Caco-2 (cell line): ENCODE measurements at regions not wholly inside any gene's neighbourhood (a gene's known extent, or its start where the extent isn't known, plus 50 kb on each side); places are given as distances from the start of the nearest gene placed in this dataset.

Experiments used
- BruUV-seq: library from RNA; stranded (reverse); fragments of 400-500 nt; replicated peaks from 2 replicates; lab custom pipeline; 2021; lab: Mats Ljungman, UMichigan
- CTCF ChIA-PET: fragments of 300-600 bp; sonication (Branson Sonifier 250); formaldehyde crosslinking; loops from one replicate; lab custom pipeline; 2022; ENCODE audit warnings: antibody characterized with exemption; lab: Charles Lee
- POLR2A ChIA-PET: fragments of 300-600 bp; sonication (Branson Sonifier 250); formaldehyde crosslinking; loops from one replicate; lab custom pipeline; 2022; ENCODE audit warnings: antibody characterized with exemption; lab: Charles Lee
- DNase-seq, 2 experiments: peaks; one replicate each; pipeline versions ENCODE4 v3.0.0 to v3.0.0-alpha.2; 2020 to 2022
- H3K27me3 ChIP-seq: replicated peaks from 2 replicates; pipeline ENCODE4 v1.6.0; 2011; ENCODE audit warnings: low read length; ENCODE audit not compliant: control insufficient read depth, insufficient read depth
- H3K36me3 ChIP-seq: 2 replicates; pipeline ENCODE4 v1.5.1; 2011; ENCODE audit warnings: low read length; ENCODE audit not compliant: control insufficient read depth, insufficient read depth
- H3K4me1 ChIP-seq: fragments of 250-450 bp; sonication (Bioruptor Pico); 2 replicates; pipeline ENCODE4 v1.5.1; 2020; ENCODE audit warnings: mild to moderate bottlenecking
- H3K4me3 ChIP-seq: 2 replicates; pipeline ENCODE4 v1.5.1; 2011; ENCODE audit warnings: low read depth, mild to moderate bottlenecking, control low read depth, low read length
- H3K9me3 ChIP-seq: fragments of 250-450 bp; sonication (Bioruptor Pico); 2 replicates; pipeline ENCODE4 v1.5.1; 2020; ENCODE audit warnings: mild to moderate bottlenecking, moderate library complexity
- H3K27ac Mint-ChIP-seq: one replicate; pipeline ENCODE4 v1.8.0; 2022; ENCODE audit warnings: mixed read lengths; ENCODE audit not compliant: unreplicated experiment
- H3K27me3 Mint-ChIP-seq: one replicate; pipeline ENCODE4 v1.8.0; 2022; ENCODE audit warnings: mixed read lengths; ENCODE audit not compliant: insufficient read depth, unreplicated experiment
- H3K36me3 Mint-ChIP-seq: one replicate; pipeline ENCODE4 v1.8.0; 2022; ENCODE audit warnings: mild to moderate bottlenecking, mixed read lengths; ENCODE audit not compliant: insufficient read depth, unreplicated experiment
- H3K4me1 Mint-ChIP-seq: one replicate; pipeline ENCODE4 v1.8.0; 2022; ENCODE audit warnings: low read depth, mixed read lengths; ENCODE audit not compliant: unreplicated experiment
- H3K4me3 Mint-ChIP-seq: one replicate; pipeline ENCODE4 v1.8.0; 2022; ENCODE audit warnings: mild to moderate bottlenecking, moderate library complexity, mixed read lengths; ENCODE audit not compliant: unreplicated experiment
- H3K9me3 Mint-ChIP-seq: one replicate; pipeline ENCODE4 v1.8.0; 2022; ENCODE audit warnings: mixed read lengths; ENCODE audit not compliant: unreplicated experiment
- intact Hi-C: fragments of 100-400 bp; cut with micrococcal nuclease; formaldehyde crosslinking; loops from one replicate; pipeline ENCODE4 v1.10.0; 2022; ENCODE audit not compliant: unreplicated experiment
- TF ChIP-seq, protein P1 (sequence below), 2 experiments: fragments of 200-600 bp in 1 of 2; IDR thresholded peaks; 1 replicate in 1 of 2; 2 replicates in 1 of 2; pipeline versions ENCODE4 v1.5.1 to v1.8.0; 2011 to 2022; ENCODE audit warnings: antibody characterized with exemption in 1 of 2, control low read depth in 1 of 2, inconsistent platforms in 1 of 2, low read depth in 1 of 2, low read length in 1 of 2, mild to moderate bottlenecking in 1 of 2, moderate library complexity in 1 of 2; ENCODE audit not compliant: insufficient read depth in 1 of 2, severe bottlenecking in 1 of 2, unreplicated experiment in 1 of 2

DNA sequence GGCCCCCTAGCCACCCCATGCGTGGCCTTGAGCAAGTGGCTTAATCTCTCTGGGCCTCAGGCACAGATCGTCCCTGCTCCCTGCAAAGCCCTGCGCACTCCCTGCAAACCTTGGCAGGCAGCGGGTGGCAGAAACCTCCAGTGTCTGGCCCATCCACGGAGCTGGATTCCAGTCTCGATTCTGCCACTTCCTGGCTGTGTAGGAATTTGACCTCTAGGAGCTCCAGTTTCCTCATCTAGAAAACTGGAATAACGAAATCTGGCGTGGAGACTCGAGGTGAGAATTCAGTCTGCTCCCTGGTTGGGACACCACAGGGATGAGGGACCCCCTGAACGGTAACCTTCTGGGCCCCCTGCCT, 186.9 kb downstream of the MN1 start:
- intact Hi-C loops: no loop called here
- Mint-ChIP-seq H3K9me3 (no peaks in the 10 kb centered on the region), H3K27me3 (no peaks in the 10 kb centered on the region), H3K36me3 (no peaks in the 10 kb centered on the region), H3K27ac (no peak overlapping the region), H3K4me1 (no peaks in the 10 kb centered on the region), H3K4me3 (no peak overlapping the region)
- H3K36me3 ChIP-seq: no peaks in the 10 kb centered on the region
- H3K9me3 ChIP-seq: no peaks in the 10 kb centered on the region
- POLR2A ChIA-PET: no interaction called here
- H3K27me3 ChIP-seq: no peaks in the 10 kb centered on the region
- BruUV-seq: no TSS peak
- H3K4me1 ChIP-seq: no peaks in the 10 kb centered on the region
- TF ChIP-seq, protein P1, sequence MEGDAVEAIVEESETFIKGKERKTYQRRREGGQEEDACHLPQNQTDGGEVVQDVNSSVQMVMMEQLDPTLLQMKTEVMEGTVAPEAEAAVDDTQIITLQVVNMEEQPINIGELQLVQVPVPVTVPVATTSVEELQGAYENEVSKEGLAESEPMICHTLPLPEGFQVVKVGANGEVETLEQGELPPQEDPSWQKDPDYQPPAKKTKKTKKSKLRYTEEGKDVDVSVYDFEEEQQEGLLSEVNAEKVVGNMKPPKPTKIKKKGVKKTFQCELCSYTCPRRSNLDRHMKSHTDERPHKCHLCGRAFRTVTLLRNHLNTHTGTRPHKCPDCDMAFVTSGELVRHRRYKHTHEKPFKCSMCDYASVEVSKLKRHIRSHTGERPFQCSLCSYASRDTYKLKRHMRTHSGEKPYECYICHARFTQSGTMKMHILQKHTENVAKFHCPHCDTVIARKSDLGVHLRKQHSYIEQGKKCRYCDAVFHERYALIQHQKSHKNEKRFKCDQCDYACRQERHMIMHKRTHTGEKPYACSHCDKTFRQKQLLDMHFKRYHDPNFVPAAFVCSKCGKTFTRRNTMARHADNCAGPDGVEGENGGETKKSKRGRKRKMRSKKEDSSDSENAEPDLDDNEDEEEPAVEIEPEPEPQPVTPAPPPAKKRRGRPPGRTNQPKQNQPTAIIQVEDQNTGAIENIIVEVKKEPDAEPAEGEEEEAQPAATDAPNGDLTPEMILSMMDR (IDR thresholded peaks at IDR 0.05; ENCODE audit: insufficient read depth in 1 of 2, low read depth in 1 of 2, low read length in 1 of 2, severe bottlenecking in 1 of 2, unreplicated experiment in 1 of 2): no peak
- DNase-seq: no peak
- CTCF ChIA-PET: no interaction called here
- no peak overlapping the region for H3K4me3 ChIP-seq

DNA sequence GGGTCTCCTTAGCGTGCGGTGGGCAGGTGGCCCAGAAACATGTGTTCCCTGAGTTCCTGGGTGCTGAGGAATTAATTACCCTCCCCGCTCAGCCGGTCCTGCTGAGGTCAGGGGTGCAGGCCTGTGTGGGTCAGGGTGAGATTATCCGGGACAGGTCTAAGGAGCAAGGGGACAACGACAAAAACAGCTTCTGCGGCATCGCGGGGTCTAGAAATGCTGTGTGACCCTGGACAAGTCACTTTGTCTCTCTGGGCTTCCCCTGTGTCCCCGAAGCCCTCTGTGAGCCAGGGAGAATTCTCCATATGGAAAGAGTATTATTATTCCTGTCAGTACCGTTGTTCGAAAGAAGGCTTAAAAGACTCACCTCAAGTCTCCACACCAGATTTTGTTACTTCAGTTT, 186.1 kb downstream of the MN1 start:
- POLR2A ChIA-PET: no interaction called here
- Histone ChIP-seq H3K27me3 (no peaks in the 10 kb centered on the region), H3K4me1 (no peaks in the 10 kb centered on the region), H3K36me3 (no peaks in the 10 kb centered on the region), H3K9me3 (no peaks in the 10 kb centered on the region), H3K4me3 (no peak overlapping the region)
- H3K27ac Mint-ChIP-seq: no peak overlapping the region
- DNase-seq: no peak
- no peaks in the 10 kb centered on the region for H3K36me3 Mint-ChIP-seq
- BruUV-seq: no TSS peak
- H3K4me3 Mint-ChIP-seq: no peak overlapping the region
- no peaks in the 10 kb centered on the region for H3K27me3 Mint-ChIP-seq
- CTCF ChIA-PET: no interaction called here
- intact Hi-C loops: no loop called here
- TF ChIP-seq, protein P1 (IDR thresholded peaks at IDR 0.05; ENCODE audit: insufficient read depth in 1 of 2, low read depth in 1 of 2, low read length in 1 of 2, severe bottlenecking in 1 of 2, unreplicated experiment in 1 of 2): no peak
- H3K4me1 Mint-ChIP-seq: no peaks in the 10 kb centered on the region
- H3K9me3 Mint-ChIP-seq: no peaks in the 10 kb centered on the region

DNA sequence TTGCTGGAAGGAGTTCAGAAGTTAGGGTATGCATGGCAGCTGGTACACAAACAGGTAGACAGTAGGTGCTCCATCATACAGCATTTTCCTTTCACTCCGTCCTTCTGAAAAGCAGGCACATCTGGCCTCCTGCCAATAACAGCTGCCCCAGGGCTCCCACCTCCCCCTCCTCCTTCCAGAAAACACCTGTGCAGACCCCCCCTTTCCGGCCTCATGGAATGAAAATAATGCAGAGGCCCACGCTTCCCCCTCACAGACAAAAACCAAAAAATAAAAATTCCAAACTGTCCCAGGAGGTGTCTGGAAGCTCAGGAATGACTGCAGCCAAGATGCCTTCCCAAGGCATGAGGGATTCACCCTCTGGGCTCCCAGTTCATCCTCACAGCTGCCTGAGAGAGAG, 185.5 kb downstream of the MN1 start:
- Mint-ChIP-seq H3K27me3 (no peaks in the 10 kb centered on the region), H3K4me3 (no peak overlapping the region), H3K9me3 (no peaks in the 10 kb centered on the region), H3K36me3 (no peaks in the 10 kb centered on the region), H3K4me1 (no peaks in the 10 kb centered on the region), H3K27ac (no peak overlapping the region)
- no peaks in the 10 kb centered on the region for H3K4me1 ChIP-seq
- H3K9me3 ChIP-seq: no peaks in the 10 kb centered on the region
- BruUV-seq: no TSS peak
- POLR2A ChIA-PET: no interaction called here
- intact Hi-C loops: no loop called here
- H3K36me3 ChIP-seq: no peaks in the 10 kb centered on the region
- CTCF ChIA-PET: interaction anchor here (0.6 kb wide), 1 partner anchor 24 kb away, joined by 7 read pairs; no protein-coding TSS in a partner anchor
- H3K4me3 ChIP-seq: no peak overlapping the region
- TF ChIP-seq, protein P1 (IDR thresholded peaks at IDR 0.05; ENCODE audit: insufficient read depth in 1 of 2, low read depth in 1 of 2, low read length in 1 of 2, severe bottlenecking in 1 of 2, unreplicated experiment in 1 of 2): no peak
- DNase-seq: no peak
- H3K27me3 ChIP-seq: no peaks in the 10 kb centered on the region
